ENCODE measurements at regions not wholly inside any gene's neighbourhood (a gene's known extent, or its start where the extent isn't known, plus 50 kb on each side); places are given as distances from the start of the nearest gene placed in this dataset.

DNA sequence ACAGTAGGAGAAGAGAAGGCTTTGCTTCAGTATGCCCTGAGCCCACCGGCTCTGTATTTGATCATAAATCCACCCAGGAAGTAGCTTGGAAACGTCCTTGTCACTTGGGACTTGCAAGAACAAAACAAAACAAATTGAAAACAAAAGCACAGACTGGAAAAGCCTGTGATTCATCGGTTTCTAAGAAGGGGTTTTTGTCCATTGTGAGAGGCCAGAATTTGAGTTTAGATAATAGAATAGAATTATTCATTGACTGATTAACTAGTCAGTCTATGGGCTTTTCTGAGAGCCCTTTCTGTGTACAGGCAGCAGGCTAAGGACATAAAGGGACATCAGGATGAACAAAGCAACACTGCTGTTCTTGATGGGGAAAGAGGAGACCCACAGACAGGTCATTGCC lies 424.8 kb downstream of the IRX1 start:
- TF ChIP-seq, protein P1, sequence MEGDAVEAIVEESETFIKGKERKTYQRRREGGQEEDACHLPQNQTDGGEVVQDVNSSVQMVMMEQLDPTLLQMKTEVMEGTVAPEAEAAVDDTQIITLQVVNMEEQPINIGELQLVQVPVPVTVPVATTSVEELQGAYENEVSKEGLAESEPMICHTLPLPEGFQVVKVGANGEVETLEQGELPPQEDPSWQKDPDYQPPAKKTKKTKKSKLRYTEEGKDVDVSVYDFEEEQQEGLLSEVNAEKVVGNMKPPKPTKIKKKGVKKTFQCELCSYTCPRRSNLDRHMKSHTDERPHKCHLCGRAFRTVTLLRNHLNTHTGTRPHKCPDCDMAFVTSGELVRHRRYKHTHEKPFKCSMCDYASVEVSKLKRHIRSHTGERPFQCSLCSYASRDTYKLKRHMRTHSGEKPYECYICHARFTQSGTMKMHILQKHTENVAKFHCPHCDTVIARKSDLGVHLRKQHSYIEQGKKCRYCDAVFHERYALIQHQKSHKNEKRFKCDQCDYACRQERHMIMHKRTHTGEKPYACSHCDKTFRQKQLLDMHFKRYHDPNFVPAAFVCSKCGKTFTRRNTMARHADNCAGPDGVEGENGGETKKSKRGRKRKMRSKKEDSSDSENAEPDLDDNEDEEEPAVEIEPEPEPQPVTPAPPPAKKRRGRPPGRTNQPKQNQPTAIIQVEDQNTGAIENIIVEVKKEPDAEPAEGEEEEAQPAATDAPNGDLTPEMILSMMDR (IDR thresholded peaks at IDR 0.05; ENCODE audit: low read depth, low read length, missing control alignments): no peak
- in situ Hi-C loops (cut with HindIII; ENCODE audit: low pct_ligation_motif_present, low sequenced_read_pairs): no loop called here
- no peaks in the 10 kb centered on the region for H3K36me3 ChIP-seq (replicated peaks)
- no peak overlapping the region for H3K27ac ChIP-seq
- no peak for DNase-seq
- H3K27me3 ChIP-seq (replicated peaks): no peaks in the 10 kb centered on the region
- no peak overlapping the region for H3K4me3 ChIP-seq (ENCODE audit: low read depth, low read length)

DNA sequence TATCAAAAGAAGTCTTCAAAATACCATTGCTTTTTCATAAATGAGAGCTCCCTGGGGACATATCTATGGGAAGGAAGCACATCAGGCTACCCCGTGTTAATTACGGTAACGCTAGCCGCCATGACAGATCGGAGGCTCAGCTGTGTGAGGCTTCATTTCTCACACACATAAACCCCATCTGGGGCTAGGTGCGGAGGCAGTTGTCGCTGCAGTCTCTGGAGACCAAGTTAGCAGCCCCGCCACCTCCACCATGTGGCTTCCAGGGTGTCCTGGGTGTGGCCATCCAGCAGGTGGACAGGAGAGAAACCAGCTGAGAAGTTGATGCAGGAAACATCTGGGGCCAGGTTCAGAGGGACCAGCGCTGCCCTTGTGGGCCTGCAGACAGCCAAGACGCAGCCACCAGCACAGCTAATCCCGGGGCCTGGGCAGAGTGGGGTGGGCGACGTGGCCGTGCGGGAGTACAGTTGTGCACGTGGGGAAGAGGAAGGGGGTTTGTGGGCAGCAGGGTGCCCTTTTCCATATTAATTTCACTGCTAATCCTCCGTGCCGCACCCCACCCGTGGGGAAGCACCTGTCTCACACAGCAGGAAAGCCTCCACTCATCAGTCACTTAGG lies 426.5 kb downstream of the IRX1 start:
- TF ChIP-seq, protein P1 (IDR thresholded peaks at IDR 0.05; ENCODE audit: low read depth, low read length, missing control alignments): no peak
- no peaks in the 10 kb centered on the region for H3K36me3 ChIP-seq (replicated peaks)
- in situ Hi-C loops (cut with HindIII; ENCODE audit: low pct_ligation_motif_present, low sequenced_read_pairs): no loop called here
- DNase-seq: no peak
- H3K4me3 ChIP-seq (ENCODE audit: low read depth, low read length): no peak overlapping the region
- no peaks in the 10 kb centered on the region for H3K27me3 ChIP-seq (replicated peaks)
- no peak overlapping the region for H3K27ac ChIP-seq

GRCh38 chr5:4023091-4023752 lies 427.6 kb downstream of the IRX1 start:
- Histone ChIP-seq H3K27ac (no peak overlapping the region), H3K27me3 (replicated peaks) (no peaks in the 10 kb centered on the region), H3K36me3 (replicated peaks) (no peaks in the 10 kb centered on the region), H3K4me3 (ENCODE audit: low read depth, low read length) (no peak overlapping the region)
- TF ChIP-seq, protein P1 (IDR thresholded peaks at IDR 0.05; ENCODE audit: low read depth, low read length, missing control alignments): no peak
- DNase-seq: no peak
- in situ Hi-C loops (cut with HindIII; ENCODE audit: low pct_ligation_motif_present, low sequenced_read_pairs): no loop called here

DNA sequence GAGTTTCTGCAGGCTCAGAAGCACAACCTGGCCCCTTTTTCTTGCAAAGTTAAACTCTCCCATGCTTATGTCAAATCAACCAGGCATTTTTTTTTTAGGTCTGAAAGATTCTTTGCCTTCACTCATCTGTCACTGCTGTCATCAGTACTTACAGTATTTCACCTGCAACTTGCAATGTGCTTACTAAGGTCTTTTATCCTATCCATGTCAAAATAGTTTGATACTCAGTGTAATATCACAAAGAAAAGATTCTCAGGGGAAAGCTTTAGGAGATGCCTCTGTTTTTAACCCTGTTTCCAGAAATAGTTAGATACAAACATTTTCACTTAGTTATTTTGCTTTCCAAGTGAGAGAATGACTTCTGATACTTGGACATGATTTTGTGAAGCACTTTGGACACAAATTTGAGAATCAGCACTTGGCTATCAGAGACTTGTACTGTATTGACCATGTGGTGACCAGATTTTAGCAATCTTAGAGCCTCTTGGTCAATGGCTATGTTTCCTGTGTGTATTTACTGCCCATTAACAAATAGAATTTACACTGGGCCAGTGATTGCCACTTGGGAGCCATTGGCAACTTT lies 428.2 kb downstream of the IRX1 start:
- Histone ChIP-seq H3K27ac (no peak overlapping the region), H3K36me3 (replicated peaks) (no peaks in the 10 kb centered on the region), H3K27me3 (replicated peaks) (no peaks in the 10 kb centered on the region), H3K4me3 (ENCODE audit: low read depth, low read length) (no peak overlapping the region)
- TF ChIP-seq, protein P1 (IDR thresholded peaks at IDR 0.05; ENCODE audit: low read depth, low read length, missing control alignments): no peak
- in situ Hi-C loops (cut with HindIII; ENCODE audit: low pct_ligation_motif_present, low sequenced_read_pairs): no loop called here
- no peak for DNase-seq

GRCh38 chr5:4027088-4027734 lies 431.6 kb downstream of the IRX1 start:
- Histone ChIP-seq H3K27me3 (replicated peaks) (no peaks in the 10 kb centered on the region), H3K36me3 (replicated peaks) (no peaks in the 10 kb centered on the region), H3K4me3 (ENCODE audit: low read depth, low read length) (no peak overlapping the region), H3K27ac (no peak overlapping the region)
- no peak for DNase-seq
- in situ Hi-C loops (cut with HindIII; ENCODE audit: low pct_ligation_motif_present, low sequenced_read_pairs): no loop called here
- TF ChIP-seq, protein P1 (IDR thresholded peaks at IDR 0.05; ENCODE audit: low read depth, low read length, missing control alignments): no peak
